Caco-2 (cell line): ENCODE measurements at regions not wholly inside any gene's neighbourhood (a gene's known extent, or its start where the extent isn't known, plus 50 kb on each side); places are given as distances from the start of the nearest gene placed in this dataset.
"Not testable (repeated sequence)": the region's sequence is repeated elsewhere in the genome, so short reads cannot be mapped to it uniquely, and the experiment has no call there.

Experiments
- BruUV-seq: library from RNA; stranded (reverse); fragments of 400-500 nt; replicated peaks from 2 replicates; lab custom pipeline; 2021; lab: Mats Ljungman, UMichigan
- CTCF ChIA-PET: fragments of 300-600 bp; sonication (Branson Sonifier 250); formaldehyde crosslinking; loops from one replicate; lab custom pipeline; 2022; ENCODE audit warnings: antibody characterized with exemption; lab: Charles Lee
- POLR2A ChIA-PET: fragments of 300-600 bp; sonication (Branson Sonifier 250); formaldehyde crosslinking; loops from one replicate; lab custom pipeline; 2022; ENCODE audit warnings: antibody characterized with exemption; lab: Charles Lee
- DNase-seq, 2 experiments: peaks; one replicate each; pipeline versions ENCODE4 v3.0.0 to v3.0.0-alpha.2; 2020 to 2022
- H3K27me3 ChIP-seq: replicated peaks from 2 replicates; pipeline ENCODE4 v1.6.0; 2011; ENCODE audit warnings: low read length; ENCODE audit not compliant: control insufficient read depth, insufficient read depth
- H3K36me3 ChIP-seq: 2 replicates; pipeline ENCODE4 v1.5.1; 2011; ENCODE audit warnings: low read length; ENCODE audit not compliant: control insufficient read depth, insufficient read depth
- H3K4me1 ChIP-seq: fragments of 250-450 bp; sonication (Bioruptor Pico); 2 replicates; pipeline ENCODE4 v1.5.1; 2020; ENCODE audit warnings: mild to moderate bottlenecking
- H3K4me3 ChIP-seq: 2 replicates; pipeline ENCODE4 v1.5.1; 2011; ENCODE audit warnings: low read depth, mild to moderate bottlenecking, control low read depth, low read length
- H3K9me3 ChIP-seq: fragments of 250-450 bp; sonication (Bioruptor Pico); 2 replicates; pipeline ENCODE4 v1.5.1; 2020; ENCODE audit warnings: mild to moderate bottlenecking, moderate library complexity
- H3K27ac Mint-ChIP-seq: one replicate; pipeline ENCODE4 v1.8.0; 2022; ENCODE audit warnings: mixed read lengths; ENCODE audit not compliant: unreplicated experiment
- H3K27me3 Mint-ChIP-seq: one replicate; pipeline ENCODE4 v1.8.0; 2022; ENCODE audit warnings: mixed read lengths; ENCODE audit not compliant: insufficient read depth, unreplicated experiment
- H3K36me3 Mint-ChIP-seq: one replicate; pipeline ENCODE4 v1.8.0; 2022; ENCODE audit warnings: mild to moderate bottlenecking, mixed read lengths; ENCODE audit not compliant: insufficient read depth, unreplicated experiment
- H3K4me1 Mint-ChIP-seq: one replicate; pipeline ENCODE4 v1.8.0; 2022; ENCODE audit warnings: low read depth, mixed read lengths; ENCODE audit not compliant: unreplicated experiment
- H3K4me3 Mint-ChIP-seq: one replicate; pipeline ENCODE4 v1.8.0; 2022; ENCODE audit warnings: mild to moderate bottlenecking, moderate library complexity, mixed read lengths; ENCODE audit not compliant: unreplicated experiment
- H3K9me3 Mint-ChIP-seq: one replicate; pipeline ENCODE4 v1.8.0; 2022; ENCODE audit warnings: mixed read lengths; ENCODE audit not compliant: unreplicated experiment
- intact Hi-C: fragments of 100-400 bp; cut with micrococcal nuclease; formaldehyde crosslinking; loops from one replicate; pipeline ENCODE4 v1.10.0; 2022; ENCODE audit not compliant: unreplicated experiment

DNA sequence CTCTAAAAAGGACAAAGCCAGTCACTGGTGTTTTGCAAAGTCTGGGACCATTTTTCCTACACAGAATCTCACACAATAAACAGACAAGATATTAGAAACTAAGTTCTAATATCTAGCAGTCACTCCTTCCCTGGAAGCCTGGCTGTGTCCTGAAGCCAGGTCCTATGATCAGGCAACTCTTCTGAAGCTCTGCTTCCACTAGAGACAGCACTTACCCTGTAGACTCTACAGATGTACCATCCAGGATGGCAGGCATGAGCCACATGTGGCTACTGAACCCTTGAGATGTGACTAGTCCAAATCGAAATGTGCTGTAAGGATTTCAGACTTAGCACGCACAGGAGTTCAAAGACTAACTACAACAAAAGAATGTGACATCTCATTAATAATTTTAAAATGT, 110.3 kb upstream of the NBPF9 start:
- H3K27ac Mint-ChIP-seq, DNase-seq, H3K9me3 Mint-ChIP-seq, intact Hi-C loops, POLR2A ChIA-PET, CTCF ChIA-PET, H3K4me3 ChIP-seq, H3K36me3 Mint-ChIP-seq, H3K36me3 ChIP-seq, H3K4me3 Mint-ChIP-seq, H3K4me1 ChIP-seq, H3K27me3 ChIP-seq, H3K27me3 Mint-ChIP-seq, H3K9me3 ChIP-seq, H3K4me1 Mint-ChIP-seq, BruUV-seq: not testable (repeated sequence)

DNA sequence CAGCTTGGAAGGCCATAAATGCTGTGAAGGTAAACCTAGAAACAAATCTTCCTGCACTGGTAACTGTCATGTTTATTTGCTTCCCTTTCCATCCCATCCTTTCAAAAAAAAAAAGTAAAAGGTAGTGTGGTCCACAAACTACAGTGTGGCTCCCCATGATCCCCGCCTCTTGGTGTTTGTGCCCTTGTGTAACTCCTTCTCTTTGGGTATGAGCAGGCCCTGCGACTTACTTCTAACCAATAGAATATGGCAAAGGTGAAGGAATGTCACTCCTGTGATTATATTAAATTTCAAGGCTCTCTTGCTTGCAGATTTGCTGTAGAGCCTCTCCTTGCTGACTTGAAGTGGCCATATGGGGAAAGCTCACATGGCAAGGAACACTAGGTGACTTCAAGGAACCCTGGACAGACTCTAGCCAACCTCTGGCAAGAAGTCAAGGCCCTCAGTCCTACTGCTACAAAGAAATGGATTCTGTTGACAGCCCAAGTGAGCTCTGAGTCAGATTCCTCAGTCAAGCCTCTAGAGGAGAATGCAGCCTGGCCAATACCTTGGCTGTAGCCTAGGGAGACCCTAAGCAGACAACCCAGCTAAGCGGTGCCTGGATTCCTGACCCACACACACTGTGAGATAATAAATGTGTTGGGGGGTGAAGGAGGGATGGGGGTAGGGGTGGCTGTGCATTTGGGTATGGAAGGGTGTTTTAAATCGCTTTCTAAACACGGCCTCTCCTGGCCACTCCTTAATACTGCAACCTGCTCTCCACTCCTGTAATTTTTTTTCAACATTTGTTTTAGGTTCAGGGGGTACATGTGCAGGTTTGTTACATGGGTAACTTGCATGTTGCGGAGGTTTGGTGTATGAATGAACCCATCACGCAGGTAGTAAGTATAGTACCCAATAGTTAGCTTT, 115.0 kb upstream of the NBPF9 start:
- POLR2A ChIA-PET: not testable (repeated sequence)

DNA sequence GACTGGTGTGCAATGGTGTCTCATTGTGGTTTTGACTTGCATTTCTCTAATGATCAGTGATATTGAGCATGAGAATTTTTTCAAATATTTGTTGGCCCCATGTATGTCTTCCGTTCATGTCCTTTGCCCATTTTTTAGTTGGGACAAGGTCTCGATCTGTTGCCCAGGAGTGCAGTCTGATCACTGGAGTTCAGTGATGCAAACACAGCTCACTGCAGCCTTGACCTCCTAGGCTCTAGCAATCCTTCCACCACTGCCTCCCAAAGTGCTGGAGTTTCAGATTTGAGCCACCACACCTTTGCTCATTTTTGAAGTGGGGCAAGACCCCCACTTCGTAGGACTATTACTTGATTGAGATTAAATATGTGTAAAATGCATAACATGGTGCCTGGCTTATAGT, 116.2 kb upstream of the NBPF9 start:
- H3K4me3 Mint-ChIP-seq, H3K27ac Mint-ChIP-seq, intact Hi-C loops, H3K9me3 Mint-ChIP-seq, H3K36me3 Mint-ChIP-seq, POLR2A ChIA-PET, H3K4me3 ChIP-seq, H3K4me1 ChIP-seq, H3K27me3 ChIP-seq, H3K9me3 ChIP-seq, DNase-seq, H3K36me3 ChIP-seq, BruUV-seq, H3K4me1 Mint-ChIP-seq, CTCF ChIA-PET, H3K27me3 Mint-ChIP-seq: not testable (repeated sequence)

More for the DNA sequence above, 115.0 kb upstream of the NBPF9 start:
- H3K27ac Mint-ChIP-seq, H3K36me3 ChIP-seq, H3K27me3 Mint-ChIP-seq, DNase-seq, H3K9me3 Mint-ChIP-seq, intact Hi-C loops, BruUV-seq, H3K4me1 ChIP-seq, H3K27me3 ChIP-seq, H3K4me1 Mint-ChIP-seq, H3K36me3 Mint-ChIP-seq, H3K9me3 ChIP-seq, H3K4me3 Mint-ChIP-seq, CTCF ChIA-PET, H3K4me3 ChIP-seq: not testable (repeated sequence)

DNA sequence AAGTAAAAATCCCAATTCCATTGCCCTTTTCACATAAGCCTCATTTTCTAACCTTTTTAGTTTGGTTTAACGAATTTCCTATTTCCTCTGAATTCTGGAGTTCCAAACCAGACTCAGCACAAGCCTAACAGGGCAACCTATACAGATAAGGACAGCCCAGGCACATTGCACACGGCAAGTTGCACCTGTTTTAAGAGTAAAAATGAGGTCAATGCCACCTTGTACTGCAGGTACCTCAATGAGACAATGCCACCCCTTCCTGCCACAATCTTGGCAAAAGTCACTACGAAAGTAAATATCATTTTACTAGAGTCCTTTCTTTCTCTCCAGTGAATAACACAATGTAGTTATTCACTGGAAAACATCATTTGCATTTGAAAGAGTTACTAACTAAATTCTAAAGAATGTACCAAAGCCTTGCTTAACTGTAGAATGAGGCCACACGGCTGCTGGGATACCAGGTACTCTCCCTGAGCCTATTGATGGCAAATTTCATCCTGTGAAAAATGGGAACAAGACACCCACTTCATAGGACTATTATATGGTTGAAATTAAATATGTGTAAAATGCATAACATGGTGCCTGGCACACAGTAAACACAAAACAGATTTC, 117.2 kb upstream of the NBPF9 start:
- BruUV-seq, H3K4me1 ChIP-seq, H3K27me3 ChIP-seq, H3K4me3 ChIP-seq, H3K36me3 ChIP-seq, H3K9me3 ChIP-seq, intact Hi-C loops, H3K4me1 Mint-ChIP-seq, H3K36me3 Mint-ChIP-seq, H3K9me3 Mint-ChIP-seq, H3K27me3 Mint-ChIP-seq, DNase-seq, POLR2A ChIA-PET, H3K4me3 Mint-ChIP-seq, CTCF ChIA-PET, H3K27ac Mint-ChIP-seq: not testable (repeated sequence)

DNA sequence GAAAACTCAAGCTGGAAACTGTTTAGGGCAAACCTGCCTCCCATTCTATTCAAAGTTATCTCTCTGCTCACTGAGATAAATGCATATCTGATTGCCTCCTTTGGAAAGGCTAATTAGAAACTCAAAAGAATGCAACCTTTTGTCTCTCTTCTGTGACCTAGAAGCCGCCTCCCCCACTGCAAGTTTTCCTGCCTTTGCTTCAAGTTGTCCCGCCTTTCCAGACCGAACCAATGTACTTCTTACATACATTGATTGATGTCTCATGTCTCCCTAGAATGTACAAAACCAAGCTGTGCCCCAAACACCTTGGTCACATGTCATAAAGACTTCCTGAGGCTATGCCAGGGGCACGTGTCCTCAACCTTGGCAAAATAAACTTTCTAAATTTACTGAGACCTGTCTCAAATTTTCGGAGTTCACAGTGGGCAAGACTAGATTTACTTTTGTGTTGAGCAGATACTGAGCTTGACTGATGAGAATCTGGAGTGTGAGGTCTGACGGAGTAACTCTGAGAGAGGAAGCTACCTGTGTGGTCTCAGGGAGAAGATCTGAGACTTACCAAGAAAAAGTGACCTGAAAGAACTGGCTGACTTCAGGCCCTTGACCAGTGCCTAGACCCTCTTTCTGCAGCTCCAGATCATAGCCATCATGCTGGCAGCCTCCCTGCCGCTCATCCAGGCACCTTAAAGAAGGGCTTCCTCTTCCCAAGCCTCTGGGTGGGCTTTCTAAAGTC, 124.7 kb upstream of the NBPF9 start:
- H3K27ac Mint-ChIP-seq, H3K4me3 ChIP-seq, intact Hi-C loops, H3K4me1 Mint-ChIP-seq, H3K36me3 Mint-ChIP-seq, H3K27me3 ChIP-seq, POLR2A ChIA-PET, H3K4me1 ChIP-seq, H3K9me3 Mint-ChIP-seq, CTCF ChIA-PET, DNase-seq, H3K27me3 Mint-ChIP-seq, H3K9me3 ChIP-seq, H3K4me3 Mint-ChIP-seq, H3K36me3 ChIP-seq, BruUV-seq: not testable (repeated sequence)

DNA sequence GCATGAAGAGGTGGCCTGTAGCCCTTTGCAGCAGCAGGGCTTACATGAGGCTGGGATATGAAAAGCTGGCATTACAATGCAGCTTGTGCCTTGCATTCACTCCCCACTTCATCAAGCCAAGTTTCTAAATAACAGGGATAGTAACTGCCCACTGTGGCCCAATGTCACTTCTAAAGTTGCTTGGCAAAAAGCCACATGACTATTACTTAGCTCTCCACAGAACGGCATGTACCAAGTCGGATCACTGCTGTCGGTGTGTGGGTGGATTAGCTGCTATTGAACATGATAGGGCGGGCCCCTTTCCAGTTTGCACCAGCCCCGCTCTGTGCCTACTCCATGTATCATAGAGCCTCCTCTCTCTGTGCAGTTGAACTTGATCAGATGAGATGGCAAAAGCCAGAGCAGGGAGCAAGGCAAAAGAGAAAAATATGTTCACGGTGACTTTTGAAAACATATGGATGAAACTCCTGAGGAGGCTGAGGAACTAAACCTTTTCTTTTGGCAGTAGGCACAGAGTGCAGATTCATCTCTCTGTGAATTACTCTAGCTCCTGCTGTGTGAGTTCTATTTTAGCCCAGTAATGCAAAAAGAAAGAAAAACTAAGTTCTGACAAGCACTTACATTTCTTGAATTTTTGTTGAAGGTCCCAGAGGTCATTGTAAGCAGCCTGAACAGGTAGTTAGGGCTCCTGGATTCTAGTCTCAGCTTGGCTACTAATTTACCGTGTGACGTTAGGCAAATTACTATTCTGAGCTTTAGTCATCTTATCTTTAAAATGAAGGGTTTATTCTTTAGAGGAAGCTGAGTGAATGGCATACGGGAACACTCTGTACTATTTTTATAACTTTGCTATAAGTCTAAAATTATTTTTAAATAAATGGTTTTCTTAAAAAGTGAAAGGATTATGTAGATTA, 125.6 kb upstream of the NBPF9 start:
- H3K4me1 Mint-ChIP-seq, H3K36me3 ChIP-seq, H3K27me3 ChIP-seq, H3K4me3 Mint-ChIP-seq, H3K9me3 Mint-ChIP-seq, DNase-seq, BruUV-seq, H3K36me3 Mint-ChIP-seq, intact Hi-C loops, POLR2A ChIA-PET, CTCF ChIA-PET, H3K27me3 Mint-ChIP-seq, H3K9me3 ChIP-seq, H3K4me1 ChIP-seq, H3K4me3 ChIP-seq, H3K27ac Mint-ChIP-seq: not testable (repeated sequence)
